GM12878 (cell line): ENCODE measurements at regions not wholly inside any gene's neighbourhood (a gene's known extent, or its start where the extent isn't known, plus 50 kb on each side); places are given as distances from the start of the nearest gene placed in this dataset.

Experiments
- CTCF ChIP-seq, 3 experiments: IDR thresholded peaks in 2 of 3; conservative IDR thresholded peaks in 1 of 3; 2 replicates each; pipeline ENCODE4 v1.5.1; 2011; ENCODE audit warnings: low read depth in 3 of 3, low read length in 3 of 3, mild to moderate bottlenecking in 3 of 3, control low read depth in 2 of 3, moderate library complexity in 2 of 3, inconsistent platforms in 1 of 3, mixed read lengths in 1 of 3; ENCODE audit not compliant: control insufficient read depth in 2 of 3, insufficient read depth in 1 of 3; ENCODE audit errors: extremely low read depth in 1 of 3
- EZH2 ChIP-seq: IDR thresholded peaks from 2 replicates; pipeline ENCODE4 v1.6.1; 2012; ENCODE audit warnings: low read depth, mild to moderate bottlenecking, control low read depth, inconsistent platforms, low read length, borderline replicate concordance; ENCODE audit not compliant: control insufficient read depth
- SREBF2 ChIP-seq: IDR thresholded peaks from 2 replicates; pipeline ENCODE4 v1.6.1; 2012; ENCODE audit warnings: mild to moderate bottlenecking, low read length
- TF ChIP-seq, protein P1 (sequence below): IDR thresholded peaks from 2 replicates; pipeline ENCODE4 v1.6.1; 2012; ENCODE audit warnings: low read depth, low read length, improper control_type of control experiment

- TF ChIP-seq SREBF2 (no peak), EZH2 (no peak), CTCF (IDR thresholded peaks at IDR 0.05 in 2 of 3, conservative IDR thresholded peaks at IDR 0.05 in 1 of 3; ENCODE audit: control insufficient read depth in 2 of 3, extremely low read depth in 1 of 3, insufficient read depth in 1 of 3, low read depth in 3 of 3, low read length in 3 of 3) (no peak)
- TF ChIP-seq, protein P1, sequence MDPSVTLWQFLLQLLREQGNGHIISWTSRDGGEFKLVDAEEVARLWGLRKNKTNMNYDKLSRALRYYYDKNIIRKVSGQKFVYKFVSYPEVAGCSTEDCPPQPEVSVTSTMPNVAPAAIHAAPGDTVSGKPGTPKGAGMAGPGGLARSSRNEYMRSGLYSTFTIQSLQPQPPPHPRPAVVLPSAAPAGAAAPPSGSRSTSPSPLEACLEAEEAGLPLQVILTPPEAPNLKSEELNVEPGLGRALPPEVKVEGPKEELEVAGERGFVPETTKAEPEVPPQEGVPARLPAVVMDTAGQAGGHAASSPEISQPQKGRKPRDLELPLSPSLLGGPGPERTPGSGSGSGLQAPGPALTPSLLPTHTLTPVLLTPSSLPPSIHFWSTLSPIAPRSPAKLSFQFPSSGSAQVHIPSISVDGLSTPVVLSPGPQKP: no peak
These were observed 194.3 kb upstream of the PACRGL start for GRCh38 chr4:20505927-20506326.
